Fibroblast of villous mesenchyme (primary cell): ENCODE measurements at regions not wholly inside any gene's neighbourhood (a gene's known extent, or its start where the extent isn't known, plus 50 kb on each side); places are given as distances from the start of the nearest gene placed in this dataset.
"Not testable (repeated sequence)": the region's sequence is repeated elsewhere in the genome, so short reads cannot be mapped to it uniquely, and the experiment has no call there.

Experiments used
- DNase-seq: peaks from one replicate; pipeline ENCODE4 v3.0.0-alpha.2; 2010; ENCODE audit warnings: low read depth
- H3K4me3 ChIP-seq: 2 replicates; pipeline ENCODE4 v1.5.1; 2011; ENCODE audit warnings: low read depth, mild to moderate bottlenecking, low read length
- CTCF ChIP-seq: IDR thresholded peaks from 2 replicates; pipeline ENCODE4 v1.5.1; 2012; ENCODE audit warnings: low read depth, mild to moderate bottlenecking, low read length; ENCODE audit not compliant: insufficient read depth

- no peak for DNase-seq
- no peak for TF ChIP-seq CTCF
Observed at GRCh38 chr3:82130046-82130445, 368.6 kb upstream of the GBE1 start.

GRCh38 chr3:82129221-82129801 lies 367.9 kb upstream of the GBE1 start:
- no peak overlapping the region for H3K4me3 ChIP-seq
- DNase-seq, result no peak
- TF ChIP-seq CTCF, result no peak

More at GRCh38 chr3:82130046-82130445, 368.6 kb upstream of the GBE1 start:
- no peak overlapping the region for H3K4me3 ChIP-seq

DNA sequence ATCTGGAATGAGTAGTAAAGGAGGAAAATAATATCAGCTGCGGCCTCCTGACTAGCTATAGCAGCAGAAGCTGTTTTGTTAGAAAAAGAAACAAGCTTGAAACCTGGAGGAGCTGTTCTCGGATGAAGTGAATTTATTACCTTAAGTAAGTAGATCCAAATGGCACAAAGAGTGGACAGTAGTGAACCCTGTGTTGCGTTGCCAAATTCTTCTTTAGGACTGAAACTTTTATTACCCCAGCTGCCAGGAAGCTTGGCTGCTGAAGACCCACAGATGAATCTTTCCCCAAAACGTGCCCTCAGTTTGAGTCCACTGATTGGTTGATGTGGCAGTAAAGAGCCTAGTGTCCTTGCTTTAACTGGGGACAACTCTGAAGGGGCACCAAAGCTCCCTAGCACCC lies 366.8 kb upstream of the GBE1 start:
- no peak for TF ChIP-seq CTCF
- no peak overlapping the region for H3K4me3 ChIP-seq
- DNase-seq, result no peak

- no peak for DNase-seq
- TF ChIP-seq CTCF, result no peak
- H3K4me3 ChIP-seq, result no peak overlapping the region
Observed at GRCh38 chr3:82122554-82123345, 361.3 kb upstream of the GBE1 start.

GRCh38 chr3:82114589-82114988 lies 353.1 kb upstream of the GBE1 start:
- no peak overlapping the region for H3K4me3 ChIP-seq
- no peak for TF ChIP-seq CTCF
- DNase-seq, result no peak

DNA sequence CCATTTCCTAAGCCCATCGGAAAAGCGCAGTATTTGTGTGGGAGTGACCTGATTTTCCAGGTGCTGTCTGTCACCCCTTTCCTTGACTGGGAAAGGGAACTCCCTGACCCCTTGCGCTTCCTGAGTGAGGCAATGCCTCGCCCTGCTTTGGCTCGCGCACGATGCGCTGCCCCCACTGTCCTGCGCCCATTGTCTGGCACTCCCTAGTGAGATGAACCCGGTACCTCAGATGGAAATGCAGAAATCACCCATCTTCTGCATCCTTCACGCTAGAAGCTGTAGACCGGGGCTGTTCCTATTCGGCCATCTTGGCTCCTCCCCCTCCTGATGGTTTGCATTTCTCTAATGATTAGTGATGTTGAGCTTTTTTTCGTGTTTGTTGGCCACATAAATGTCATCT lies 349.3 kb upstream of the GBE1 start:
- DNase-seq, H3K4me3 ChIP-seq: not testable (repeated sequence)

GRCh38 chr3:82103241-82103640 lies 341.8 kb upstream of the GBE1 start:
- no peak for TF ChIP-seq CTCF
- no peak for DNase-seq

More at GRCh38 chr3:82103241-82103640, 341.8 kb upstream of the GBE1 start:
- no peak overlapping the region for H3K4me3 ChIP-seq
